Activated CD4-positive, CD25-positive, alpha-beta regulatory T cell (primary cell): ENCODE measurements at regions not wholly inside any gene's neighbourhood (a gene's known extent, or its start where the extent isn't known, plus 50 kb on each side); places are given as distances from the start of the nearest gene placed in this dataset.
"Not testable (repeated sequence)": the region's sequence is repeated elsewhere in the genome, so short reads cannot be mapped to it uniquely, and the experiment has no call there.

Source experiments
- DNase-seq, 4 experiments: peaks; one replicate each; lab custom pipeline; 2025; lab: John Stamatoyannopoulos, UW

DNA sequence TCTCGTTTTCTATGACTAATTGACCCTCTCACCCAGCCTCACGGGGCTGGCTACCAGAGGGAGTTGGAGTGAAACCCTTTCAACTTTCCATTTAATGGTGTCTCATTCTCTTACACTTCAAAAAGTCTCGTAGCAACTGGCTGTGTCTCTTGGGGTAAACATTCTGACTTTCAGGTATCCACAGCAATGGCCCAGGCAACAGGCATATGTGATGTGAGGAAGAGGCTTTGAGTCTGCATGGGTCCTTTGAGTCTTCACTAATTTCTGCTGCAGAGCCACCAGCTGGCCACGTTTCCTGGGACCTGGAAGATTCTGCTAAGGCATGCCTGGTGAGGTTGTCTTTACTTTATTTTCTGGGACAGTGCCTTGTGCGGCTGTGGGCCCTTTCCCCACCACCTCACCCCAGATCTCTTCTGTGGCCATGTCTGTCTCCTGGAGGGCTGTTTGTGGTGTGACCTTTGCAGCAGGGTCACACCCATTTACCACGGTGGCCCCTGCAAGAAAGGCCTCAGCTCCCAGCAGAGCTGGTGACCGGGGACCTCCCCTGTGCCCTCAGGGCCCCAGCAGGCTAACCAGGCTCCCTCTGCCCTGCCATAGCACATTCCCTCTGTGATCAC is 112.5 kb upstream of the FRG1 start:
- no peak for DNase-seq

DNA sequence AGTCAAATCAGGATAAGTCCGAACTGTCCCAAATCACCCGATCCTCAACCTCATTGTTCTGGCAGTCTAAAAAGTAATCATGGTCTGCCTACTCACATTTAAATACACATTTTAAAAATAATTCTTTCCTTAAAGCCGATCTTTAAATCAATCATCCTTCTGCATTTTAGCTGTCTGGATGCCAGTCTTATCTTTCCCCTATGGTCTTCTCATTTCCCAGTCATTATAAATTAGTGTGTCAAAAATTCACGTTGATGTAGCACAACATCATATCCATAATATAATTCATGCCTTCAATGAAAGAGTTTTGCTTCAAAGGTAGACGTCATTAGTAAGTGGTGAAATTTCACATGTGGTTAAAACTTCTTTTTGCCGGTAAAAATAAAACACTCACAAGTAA is 108.1 kb upstream of the FRG1 start:
- DNase-seq: no peak

- DNase-seq: no peak
These were observed 106.1 kb upstream of the FRG1 start for GRCh38 chr4:189834616-189835015.

GRCh38 chr4:189835505-189835904 is 105.2 kb upstream of the FRG1 start:
- no peak for DNase-seq

DNA sequence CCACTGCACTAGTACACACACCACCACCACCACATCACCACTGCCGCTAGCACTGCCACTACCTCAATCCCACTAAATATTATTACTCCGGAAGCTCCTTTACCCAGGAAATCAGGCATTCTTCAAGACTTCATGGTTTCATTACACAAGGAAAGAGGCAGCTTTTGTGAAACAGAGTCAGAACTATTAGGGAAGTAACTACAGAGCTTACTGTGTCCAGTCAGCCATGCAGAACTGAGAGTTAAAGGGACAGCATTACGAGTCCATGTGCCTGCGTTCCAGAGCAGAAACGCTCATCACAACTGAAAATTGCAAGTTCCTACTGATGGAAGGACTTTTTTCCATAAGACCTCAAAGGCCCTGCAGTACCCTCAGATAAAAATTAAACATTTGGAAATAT is 103.2 kb upstream of the FRG1 start:
- no peak for DNase-seq

GRCh38 chr4:189838821-189839497 is 101.7 kb upstream of the FRG1 start:
- no peak for DNase-seq

- no peak for DNase-seq
These were observed 100.3 kb upstream of the FRG1 start for GRCh38 chr4:189840356-189840755.

DNA sequence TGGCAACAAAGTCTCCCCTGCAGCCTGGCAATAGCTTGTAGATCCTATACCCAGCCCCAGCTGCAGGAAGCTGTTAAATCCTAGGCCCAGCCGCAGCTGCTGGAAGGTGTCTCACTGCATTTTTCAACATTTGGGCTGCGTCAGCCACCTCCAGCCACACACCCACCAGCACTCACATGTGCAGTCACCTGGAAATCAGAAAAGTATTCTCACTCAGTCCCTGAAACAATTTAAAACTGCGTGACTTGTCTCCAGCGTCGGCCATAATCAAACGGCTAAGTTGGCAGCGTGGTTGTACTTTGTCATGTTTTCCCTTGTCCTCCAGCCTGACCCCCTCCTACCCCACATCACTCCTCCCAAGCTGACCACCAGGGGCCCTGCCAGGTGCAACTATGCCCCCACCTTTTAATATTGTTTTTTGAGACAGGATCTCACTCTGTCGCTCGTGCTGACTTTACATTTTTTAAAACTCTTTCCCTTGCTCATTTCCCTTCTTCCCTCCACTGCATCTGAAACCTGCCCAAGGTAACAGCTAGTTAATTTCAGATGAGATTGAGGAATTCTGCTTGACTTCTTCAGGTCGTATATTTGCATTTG is 97.2 kb upstream of the FRG1 start:
- DNase-seq: no peak

- no peak for DNase-seq
These were observed 95.4 kb upstream of the FRG1 start for GRCh38 chr4:189845145-189845846.

GRCh38 chr4:189846094-189846493 is 94.6 kb upstream of the FRG1 start:
- not testable (repeated sequence) for DNase-seq

- DNase-seq: not testable (repeated sequence)
These were observed 94.1 kb upstream of the FRG1 start for GRCh38 chr4:189846608-189847007.

GRCh38 chr4:189848672-189849071 is 92.0 kb upstream of the FRG1 start:
- not testable (repeated sequence) for DNase-seq

DNA sequence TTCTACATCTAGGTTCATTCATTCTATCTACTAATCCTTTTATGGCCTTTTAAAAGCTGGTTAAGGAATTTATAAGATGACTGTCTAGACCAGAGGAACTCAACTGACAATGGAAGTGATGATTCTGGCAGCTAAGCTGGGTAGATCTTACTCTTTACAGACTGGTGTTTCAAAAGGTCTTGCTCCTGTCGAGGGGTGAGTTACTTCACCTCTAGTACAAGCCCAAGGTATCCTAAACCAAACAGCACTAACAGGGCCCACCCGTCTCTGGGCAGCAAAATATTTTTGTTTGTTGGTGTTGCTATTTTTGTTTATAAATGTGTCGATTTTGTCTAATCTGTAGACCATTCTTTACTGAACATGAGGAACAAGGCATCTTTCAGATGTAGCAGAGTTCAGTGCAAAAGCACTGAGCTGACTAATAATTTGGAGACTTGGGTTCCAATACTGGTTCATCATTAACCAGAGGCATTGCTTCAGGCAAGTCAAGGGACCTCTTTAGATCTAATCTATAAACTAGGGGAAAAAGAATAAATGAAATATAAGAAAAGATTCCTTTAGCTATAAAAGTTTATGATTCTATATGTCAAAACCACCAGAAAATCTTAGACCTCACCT is 90.3 kb upstream of the FRG1 start:
- no peak for DNase-seq

- no peak for DNase-seq
These were observed 82.2 kb upstream of the FRG1 start for GRCh38 chr4:189858435-189858834.

- no peak for DNase-seq
These were observed 79.6 kb upstream of the FRG1 start for GRCh38 chr4:189861101-189861500.

DNA sequence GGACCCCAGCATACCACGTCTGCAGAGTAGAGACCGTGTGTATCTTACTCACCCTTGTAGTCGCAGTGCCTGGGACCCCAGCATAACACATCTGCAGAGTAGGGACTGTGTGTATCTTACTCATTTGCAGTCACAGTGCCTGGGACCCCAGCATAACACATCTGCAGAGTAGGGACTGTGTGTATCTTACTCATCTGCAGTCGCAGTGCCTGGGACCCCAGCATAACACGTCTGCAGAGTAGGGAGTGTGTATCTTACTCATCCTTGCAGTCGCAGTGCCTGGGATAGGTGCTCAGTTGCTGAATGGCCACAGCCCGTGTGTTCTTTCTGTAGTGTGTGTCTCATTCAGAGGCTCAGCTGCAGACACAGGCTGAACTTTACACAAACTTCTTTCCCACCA is 71.4 kb upstream of the FRG1 start:
- DNase-seq: no peak

DNA sequence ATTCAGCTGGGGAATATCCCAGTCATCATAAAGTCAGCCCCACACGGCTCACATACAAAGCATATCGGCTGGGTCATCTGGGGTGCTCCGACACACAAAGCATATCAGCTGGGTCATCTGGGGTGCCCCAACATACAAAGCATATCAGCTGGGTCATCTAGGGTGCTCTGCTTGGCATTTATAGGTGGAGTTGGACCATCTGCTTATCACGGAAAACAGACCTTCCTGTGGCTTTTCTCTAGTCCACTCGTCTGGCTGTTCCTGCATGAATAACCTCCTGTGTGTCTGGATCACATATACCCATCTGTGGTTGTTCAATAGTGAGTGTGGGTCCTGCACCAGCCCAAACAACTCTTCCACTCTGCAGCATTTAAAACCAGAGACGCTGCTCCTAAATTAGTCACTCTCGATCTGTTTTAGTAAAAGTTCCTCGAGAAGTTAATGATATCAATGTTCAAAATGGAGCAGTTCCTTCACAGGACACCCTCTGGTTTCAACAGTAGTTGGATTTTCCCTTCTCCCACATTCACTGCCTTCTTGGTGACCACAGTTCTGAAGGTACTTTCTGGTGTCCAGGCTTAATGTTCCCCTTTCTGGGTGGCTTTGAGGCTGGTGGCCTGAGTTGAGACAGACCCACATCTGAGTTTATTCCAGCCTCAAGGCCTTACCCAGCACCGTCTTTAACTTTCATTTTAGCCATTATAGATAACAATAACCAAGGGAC is 70.0 kb upstream of the FRG1 start:
- DNase-seq: no peak

DNA sequence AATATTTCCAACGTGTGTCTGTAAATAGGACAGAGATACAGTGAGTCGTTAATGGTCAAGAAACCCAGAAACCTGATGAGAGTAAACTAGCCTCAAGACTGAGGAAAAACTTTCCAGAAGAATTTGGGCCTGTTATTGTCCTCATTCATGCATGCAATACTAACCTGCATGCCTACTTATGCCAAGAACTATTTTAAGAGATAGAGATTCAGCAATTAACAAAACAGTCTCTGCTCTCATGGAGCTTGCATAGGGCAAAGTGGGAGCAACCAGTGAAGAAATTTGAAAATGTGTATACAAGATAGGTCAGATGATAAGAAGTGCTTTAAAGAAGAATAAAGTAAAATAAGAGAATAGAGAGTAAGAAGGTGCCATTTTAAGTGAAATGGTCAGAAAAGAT is 66.1 kb upstream of the FRG1 start:
- DNase-seq: no peak

GRCh38 chr4:189881190-189881589 is 59.5 kb upstream of the FRG1 start:
- not testable (repeated sequence) for DNase-seq

DNA sequence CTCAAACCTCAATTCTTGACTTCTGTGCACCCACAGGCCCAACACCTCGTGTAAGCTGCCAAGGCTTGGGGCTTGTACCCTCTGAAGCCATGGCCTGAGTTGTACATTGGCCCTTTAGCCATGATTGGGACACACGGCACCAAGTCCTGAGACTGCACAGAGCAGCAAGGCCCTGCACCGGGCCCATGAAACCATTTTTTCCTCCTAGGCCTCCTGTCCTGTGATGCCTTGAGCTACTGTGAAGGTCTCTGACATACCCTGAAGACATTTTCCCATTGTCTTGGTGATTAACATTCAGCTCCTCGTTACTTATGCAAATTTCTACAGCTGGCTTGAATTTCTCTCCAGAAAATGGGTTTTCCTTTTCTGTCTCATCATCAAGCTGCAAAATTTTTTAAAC is 52.3 kb upstream of the FRG1 start:
- DNase-seq: not testable (repeated sequence)
